ENCODE measurements at regions not wholly inside any gene's neighbourhood (a gene's known extent, or its start where the extent isn't known, plus 50 kb on each side); places are given as distances from the start of the nearest gene placed in this dataset.

GRCh38 chr4:11546391-11547175, 117.9 kb upstream of the HS3ST1 start:
- Histone ChIP-seq H3K27ac (no peak overlapping the region), H3K4me3 (no peak overlapping the region)
- no peak for DNase-seq (ENCODE audit: low spot score)
- TF ChIP-seq, protein P1, sequence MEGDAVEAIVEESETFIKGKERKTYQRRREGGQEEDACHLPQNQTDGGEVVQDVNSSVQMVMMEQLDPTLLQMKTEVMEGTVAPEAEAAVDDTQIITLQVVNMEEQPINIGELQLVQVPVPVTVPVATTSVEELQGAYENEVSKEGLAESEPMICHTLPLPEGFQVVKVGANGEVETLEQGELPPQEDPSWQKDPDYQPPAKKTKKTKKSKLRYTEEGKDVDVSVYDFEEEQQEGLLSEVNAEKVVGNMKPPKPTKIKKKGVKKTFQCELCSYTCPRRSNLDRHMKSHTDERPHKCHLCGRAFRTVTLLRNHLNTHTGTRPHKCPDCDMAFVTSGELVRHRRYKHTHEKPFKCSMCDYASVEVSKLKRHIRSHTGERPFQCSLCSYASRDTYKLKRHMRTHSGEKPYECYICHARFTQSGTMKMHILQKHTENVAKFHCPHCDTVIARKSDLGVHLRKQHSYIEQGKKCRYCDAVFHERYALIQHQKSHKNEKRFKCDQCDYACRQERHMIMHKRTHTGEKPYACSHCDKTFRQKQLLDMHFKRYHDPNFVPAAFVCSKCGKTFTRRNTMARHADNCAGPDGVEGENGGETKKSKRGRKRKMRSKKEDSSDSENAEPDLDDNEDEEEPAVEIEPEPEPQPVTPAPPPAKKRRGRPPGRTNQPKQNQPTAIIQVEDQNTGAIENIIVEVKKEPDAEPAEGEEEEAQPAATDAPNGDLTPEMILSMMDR (IDR thresholded peaks at IDR 0.05): no peak

DNA sequence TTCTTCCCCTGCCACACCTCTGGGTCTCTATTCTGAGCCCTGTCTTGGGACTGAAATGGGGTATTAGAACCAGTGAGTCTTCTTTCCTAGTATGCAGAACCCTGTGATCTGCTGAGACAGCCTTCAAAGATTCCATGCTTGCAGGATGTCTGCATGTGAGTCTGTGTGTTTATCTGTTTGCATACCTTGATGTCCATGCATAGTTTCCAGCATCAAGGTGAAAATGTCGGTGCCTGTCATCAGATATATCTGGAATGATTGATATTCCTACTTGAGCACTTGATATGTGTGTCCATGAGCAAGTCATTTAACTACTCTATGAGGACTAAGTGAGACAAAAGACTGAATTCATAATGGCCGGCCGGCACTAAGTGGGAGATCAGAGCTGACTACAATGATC, 117.0 kb upstream of the HS3ST1 start:
- no peak overlapping the region for H3K27ac ChIP-seq
- no peak for DNase-seq (ENCODE audit: low spot score)
- TF ChIP-seq, protein P1 (IDR thresholded peaks at IDR 0.05): no peak
- H3K4me3 ChIP-seq: no peak overlapping the region

- TF ChIP-seq, protein P1 (IDR thresholded peaks at IDR 0.05): no peak
- H3K27ac ChIP-seq: peak overlapping the region in 1 of 2 donors; percentile 35
- H3K4me3 ChIP-seq: no peak overlapping the region
- DNase-seq (ENCODE audit: low spot score): no peak
Measured at GRCh38 chr4:11544211-11544610, 115.5 kb upstream of the HS3ST1 start.

DNA sequence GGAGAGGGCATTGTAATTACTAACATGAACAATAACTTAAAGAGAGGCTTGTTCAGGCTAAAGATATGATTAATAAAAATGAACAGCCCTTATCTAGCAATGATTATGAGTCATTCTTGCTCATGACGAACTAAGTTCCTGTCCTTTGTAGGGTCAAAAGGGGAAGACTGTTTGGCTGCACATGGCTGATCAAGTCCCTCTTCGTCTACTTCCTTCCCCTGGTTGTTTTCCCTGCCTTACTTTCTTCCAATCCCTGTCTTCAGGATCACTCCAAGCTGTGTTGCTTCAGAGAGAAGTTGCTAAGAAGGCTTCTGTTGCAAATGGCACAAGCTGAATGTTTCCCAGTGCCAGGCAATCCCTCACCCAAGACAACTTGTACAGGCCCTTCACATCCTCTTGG, 115.0 kb upstream of the HS3ST1 start:
- no peak for DNase-seq (ENCODE audit: low spot score)
- TF ChIP-seq, protein P1 (IDR thresholded peaks at IDR 0.05): no peak
- peak overlapping the region in 1 of 2 donors; percentile 35 for H3K27ac ChIP-seq

GRCh38 chr4:11542952-11543351, 114.3 kb upstream of the HS3ST1 start:
- no peak for DNase-seq (ENCODE audit: low spot score)
- Histone ChIP-seq H3K27ac (no peak overlapping the region), H3K4me3 (no peak overlapping the region)
- TF ChIP-seq, protein P1 (IDR thresholded peaks at IDR 0.05): no peak

More for the DNA sequence above, 115.0 kb upstream of the HS3ST1 start:
- no peak overlapping the region for H3K4me3 ChIP-seq

DNA sequence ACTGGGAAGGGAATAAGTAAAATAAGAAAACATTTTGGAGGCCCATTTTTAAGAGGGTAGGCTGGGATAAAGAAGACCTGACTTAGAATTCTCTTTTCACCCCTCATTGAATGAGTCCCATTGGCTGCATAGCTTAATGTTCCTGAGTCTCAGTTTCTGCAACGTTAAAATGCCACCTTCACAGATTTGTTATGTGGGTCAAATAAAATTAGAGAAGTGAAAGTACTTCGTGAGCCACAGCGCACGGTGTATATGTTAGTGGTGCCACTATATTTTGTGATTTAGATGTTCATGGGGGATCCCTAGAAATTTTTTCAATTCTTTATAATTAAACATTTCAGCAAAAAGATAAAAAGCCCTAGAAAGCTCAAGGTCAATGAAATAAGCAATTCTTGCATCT, 109.2 kb upstream of the HS3ST1 start:
- H3K4me3 ChIP-seq: no peak overlapping the region
- TF ChIP-seq, protein P1 (IDR thresholded peaks at IDR 0.05): no peak
- H3K27ac ChIP-seq: no peak overlapping the region
- DNase-seq (ENCODE audit: low spot score): no peak

GRCh38 chr4:11535333-11535732, 106.6 kb upstream of the HS3ST1 start:
- TF ChIP-seq, protein P1 (IDR thresholded peaks at IDR 0.05): no peak
- Histone ChIP-seq H3K4me3 (no peak overlapping the region), H3K27ac (no peak overlapping the region)
- no peak for DNase-seq (ENCODE audit: low spot score)
